WTC11 (cell line): ENCODE measurements at regions not wholly inside any gene's neighbourhood (a gene's known extent, or its start where the extent isn't known, plus 50 kb on each side); places are given as distances from the start of the nearest gene placed in this dataset.
"Not testable (repeated sequence)": the region's sequence is repeated elsewhere in the genome, so short reads cannot be mapped to it uniquely, and the experiment has no call there.

Experiments used
- ATAC-seq: fragments of 200-7000 bp; cut with Tn5 transposase; 2 replicates; pipeline ENCODE4 v1.10.0; 2021; ENCODE audit warnings: mild to moderate bottlenecking, moderate library complexity
- CTCF ChIA-PET: fragments of 300-600 bp; sonication (Branson Sonifier 250); formaldehyde crosslinking; loops from one replicate; lab custom pipeline; 2021; ENCODE audit warnings: antibody characterized with exemption; lab: Charles Lee
- POLR2A ChIA-PET: fragments of 350-600 bp; sonication (Branson Sonifier 250); formaldehyde crosslinking; loops from one replicate; lab custom pipeline; 2021; ENCODE audit warnings: antibody characterized with exemption; lab: Charles Lee
- DNase-seq: peaks from one replicate; pipeline ENCODE4 v3.0.0; 2021; ENCODE audit warnings: low spot score
- H3K27ac Mint-ChIP-seq: 2 replicates; pipeline ENCODE4 v1.8.0; 2021; ENCODE audit warnings: mixed read lengths
- H3K27me3 Mint-ChIP-seq: 2 replicates; pipeline ENCODE4 v1.8.0; 2021; ENCODE audit warnings: low read depth, mild to moderate bottlenecking, moderate library complexity, mixed read lengths
- H3K36me3 Mint-ChIP-seq: 2 replicates; pipeline ENCODE4 v1.8.0; 2021; ENCODE audit warnings: mixed read lengths
- H3K4me1 Mint-ChIP-seq: 2 replicates; pipeline ENCODE4 v1.8.0; 2022; ENCODE audit warnings: mixed read lengths
- H3K4me3 Mint-ChIP-seq: 2 replicates; pipeline ENCODE4 v1.8.0; 2021; ENCODE audit warnings: mild to moderate bottlenecking, moderate library complexity, mixed read lengths
- H3K9me3 Mint-ChIP-seq: 2 replicates; pipeline ENCODE4 v1.8.0; 2021; ENCODE audit warnings: mixed read lengths
- ATF2 ChIP-seq: sonication (generic); formaldehyde crosslinking; IDR thresholded peaks from 2 replicates; pipeline ENCODE4 v1.8.1; 2022; ENCODE audit warnings: low read depth, missing genetic modification reagents, borderline replicate concordance
- E2F4 ChIP-seq: sonication (generic); formaldehyde crosslinking; IDR thresholded peaks from 2 replicates; pipeline ENCODE4 v1.8.1; 2022; ENCODE audit warnings: low read depth, mild to moderate bottlenecking, moderate library complexity, missing genetic modification reagents, borderline replicate concordance
- E2F5 ChIP-seq: sonication (generic); formaldehyde crosslinking; IDR thresholded peaks from 2 replicates; pipeline ENCODE4 v1.8.1; 2022; ENCODE audit warnings: mild to moderate bottlenecking, moderate library complexity, missing genetic modification reagents
- FOXJ3 ChIP-seq: sonication (generic); formaldehyde crosslinking; IDR thresholded peaks from 2 replicates; pipeline ENCODE4 v1.9.0; 2021; ENCODE audit warnings: missing genetic modification reagents, mild to moderate bottlenecking, borderline replicate concordance
- FOXK1 ChIP-seq: sonication (generic); formaldehyde crosslinking; IDR thresholded peaks from 2 replicates; pipeline ENCODE4 v1.8.0; 2022; ENCODE audit warnings: mild to moderate bottlenecking, moderate library complexity, missing genetic modification reagents
- IRF2 ChIP-seq: sonication (generic); formaldehyde crosslinking; IDR thresholded peaks from 2 replicates; pipeline ENCODE4 v1.8.0; 2022; ENCODE audit warnings: low read depth, missing genetic modification reagents, borderline replicate concordance
- JAZF1 ChIP-seq: fragments of 250-450 bp; sonication (Bioruptor Pico); IDR thresholded peaks from 2 replicates; pipeline ENCODE4 v1.9.0; 2021; ENCODE audit warnings: moderate library complexity, mild to moderate bottlenecking, inconsistent platforms
- MXD4 ChIP-seq: fragments of 250-450 bp; sonication (Bioruptor Pico); IDR thresholded peaks from 2 replicates; pipeline ENCODE4 v1.8.0; 2021; ENCODE audit warnings: mild to moderate bottlenecking, moderate library complexity, borderline replicate concordance
- NFYB ChIP-seq: sonication (generic); formaldehyde crosslinking; conservative IDR thresholded peaks from 2 replicates; pipeline ENCODE4 v1.8.0; 2022; ENCODE audit warnings: low read depth, missing genetic modification reagents
- TCF7 ChIP-seq: sonication (generic); formaldehyde crosslinking; IDR thresholded peaks from 2 replicates; pipeline ENCODE4 v1.8.0; 2022; ENCODE audit warnings: mild to moderate bottlenecking, low read depth, missing genetic modification reagents, moderate library complexity
- TEAD1 ChIP-seq: sonication (generic); formaldehyde crosslinking; IDR thresholded peaks from 2 replicates; pipeline ENCODE4 v1.8.0; 2022; ENCODE audit warnings: mild to moderate bottlenecking, missing genetic modification reagents
- TP53 ChIP-seq: sonication (generic); formaldehyde crosslinking; IDR thresholded peaks from 2 replicates; pipeline ENCODE4 v1.8.1; 2023; ENCODE audit warnings: mild to moderate bottlenecking, missing genetic modification reagents
- USF2 ChIP-seq: sonication (generic); formaldehyde crosslinking; IDR thresholded peaks from 2 replicates; pipeline ENCODE4 v1.8.1; 2023; ENCODE audit warnings: mild to moderate bottlenecking, missing genetic modification reagents, moderate library complexity
- ZNF219 ChIP-seq: sonication (generic); formaldehyde crosslinking; IDR thresholded peaks from 2 replicates; pipeline ENCODE4 v1.8.0; 2023; ENCODE audit warnings: missing genetic modification reagents, mild to moderate bottlenecking, borderline replicate concordance
- TF ChIP-seq, protein P1 (sequence below): sonication (generic); formaldehyde crosslinking; IDR thresholded peaks from 2 replicates; pipeline ENCODE4 v1.8.1; 2023; ENCODE audit warnings: mild to moderate bottlenecking, moderate library complexity, missing genetic modification reagents
- TF ChIP-seq, protein P2 (sequence below): sonication (generic); formaldehyde crosslinking; IDR thresholded peaks from 2 replicates; pipeline ENCODE4 v1.8.1; 2022; ENCODE audit warnings: mild to moderate bottlenecking, missing genetic modification reagents, moderate library complexity, borderline replicate concordance
- TF ChIP-seq, protein P3 (sequence below): sonication (generic); formaldehyde crosslinking; IDR thresholded peaks from 2 replicates; pipeline ENCODE4 v1.8.0; 2023; ENCODE audit warnings: missing genetic modification reagents
- TF ChIP-seq, protein P4 (sequence below): fragments of 250-450 bp; sonication (Bioruptor Pico); IDR thresholded peaks from 2 replicates; pipeline ENCODE4 v1.9.0; 2021; ENCODE audit warnings: moderate library complexity, mild to moderate bottlenecking, inconsistent platforms, borderline replicate concordance

- H3K36me3 Mint-ChIP-seq: peaks cover 5% of the 10 kb centered on the region; the same call in 1 of the 2 replicates
- CTCF ChIA-PET: no interaction called here
- POLR2A ChIA-PET: no interaction called here
- ATAC-seq (no peak), DNase-seq (no peak)
- H3K27ac Mint-ChIP-seq: no peak overlapping the region
- H3K4me1 Mint-ChIP-seq: no peaks in the 10 kb centered on the region
- H3K4me3 Mint-ChIP-seq: no peak overlapping the region
- H3K9me3 Mint-ChIP-seq: peaks cover 18% of the 10 kb centered on the region
- TF ChIP-seq, protein P1, sequence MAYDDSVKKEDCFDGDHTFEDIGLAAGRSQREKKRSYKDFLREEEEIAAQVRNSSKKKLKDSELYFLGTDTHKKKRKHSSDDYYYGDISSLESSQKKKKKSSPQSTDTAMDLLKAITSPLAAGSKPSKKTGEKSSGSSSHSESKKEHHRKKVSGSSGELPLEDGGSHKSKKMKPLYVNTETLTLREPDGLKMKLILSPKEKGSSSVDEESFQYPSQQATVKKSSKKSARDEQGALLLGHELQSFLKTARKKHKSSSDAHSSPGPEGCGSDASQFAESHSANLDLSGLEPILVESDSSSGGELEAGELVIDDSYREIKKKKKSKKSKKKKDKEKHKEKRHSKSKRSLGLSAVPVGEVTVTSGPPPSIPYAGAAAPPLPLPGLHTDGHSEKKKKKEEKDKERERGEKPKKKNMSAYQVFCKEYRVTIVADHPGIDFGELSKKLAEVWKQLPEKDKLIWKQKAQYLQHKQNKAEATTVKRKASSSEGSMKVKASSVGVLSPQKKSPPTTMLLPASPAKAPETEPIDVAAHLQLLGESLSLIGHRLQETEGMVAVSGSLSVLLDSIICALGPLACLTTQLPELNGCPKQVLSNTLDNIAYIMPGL: no peak
- TF ChIP-seq, protein P2, sequence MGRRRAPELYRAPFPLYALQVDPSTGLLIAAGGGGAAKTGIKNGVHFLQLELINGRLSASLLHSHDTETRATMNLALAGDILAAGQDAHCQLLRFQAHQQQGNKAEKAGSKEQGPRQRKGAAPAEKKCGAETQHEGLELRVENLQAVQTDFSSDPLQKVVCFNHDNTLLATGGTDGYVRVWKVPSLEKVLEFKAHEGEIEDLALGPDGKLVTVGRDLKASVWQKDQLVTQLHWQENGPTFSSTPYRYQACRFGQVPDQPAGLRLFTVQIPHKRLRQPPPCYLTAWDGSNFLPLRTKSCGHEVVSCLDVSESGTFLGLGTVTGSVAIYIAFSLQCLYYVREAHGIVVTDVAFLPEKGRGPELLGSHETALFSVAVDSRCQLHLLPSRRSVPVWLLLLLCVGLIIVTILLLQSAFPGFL (CRISPR knock-in tag): no peak
- TF ChIP-seq FOXJ3 (no peak), TCF7 (CRISPR knock-in tag) (no peak), NFYB (no peak), MXD4 (CRISPR knock-in tag) (no peak), IRF2 (CRISPR knock-in tag) (no peak), E2F5 (CRISPR knock-in tag) (no peak), ZNF219 (CRISPR knock-in tag) (no peak), TEAD1 (CRISPR knock-in tag) (no peak), ATF2 (CRISPR knock-in tag) (no peak), FOXK1 (CRISPR knock-in tag) (no peak), USF2 (CRISPR knock-in tag) (no peak), TP53 (CRISPR knock-in tag) (no peak), JAZF1 (CRISPR knock-in tag) (no peak)
- TF ChIP-seq, protein P3, sequence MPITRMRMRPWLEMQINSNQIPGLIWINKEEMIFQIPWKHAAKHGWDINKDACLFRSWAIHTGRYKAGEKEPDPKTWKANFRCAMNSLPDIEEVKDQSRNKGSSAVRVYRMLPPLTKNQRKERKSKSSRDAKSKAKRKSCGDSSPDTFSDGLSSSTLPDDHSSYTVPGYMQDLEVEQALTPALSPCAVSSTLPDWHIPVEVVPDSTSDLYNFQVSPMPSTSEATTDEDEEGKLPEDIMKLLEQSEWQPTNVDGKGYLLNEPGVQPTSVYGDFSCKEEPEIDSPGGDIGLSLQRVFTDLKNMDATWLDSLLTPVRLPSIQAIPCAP (CRISPR knock-in tag): no peak
- TF ChIP-seq, all 79 proteins: peak for 0
- H3K27me3 Mint-ChIP-seq: no peaks in the 10 kb centered on the region; the same call in 1 of the 2 replicates
Observed at GRCh38 chr1:96220651-96221050, 500.9 kb upstream of the PTBP2 start.

GRCh38 chr1:96222701-96223100 lies 498.9 kb upstream of the PTBP2 start:
- ATAC-seq: no peak
- ChIA-PET POLR2A (no interaction called here), CTCF (no interaction called here)
- no peak overlapping the region for H3K4me3 Mint-ChIP-seq
- no peaks in the 10 kb centered on the region for H3K4me1 Mint-ChIP-seq
- DNase-seq: no peak
- no peaks in the 10 kb centered on the region; the same call in 1 of the 2 replicates for H3K27me3 Mint-ChIP-seq
- TF ChIP-seq, protein P4, sequence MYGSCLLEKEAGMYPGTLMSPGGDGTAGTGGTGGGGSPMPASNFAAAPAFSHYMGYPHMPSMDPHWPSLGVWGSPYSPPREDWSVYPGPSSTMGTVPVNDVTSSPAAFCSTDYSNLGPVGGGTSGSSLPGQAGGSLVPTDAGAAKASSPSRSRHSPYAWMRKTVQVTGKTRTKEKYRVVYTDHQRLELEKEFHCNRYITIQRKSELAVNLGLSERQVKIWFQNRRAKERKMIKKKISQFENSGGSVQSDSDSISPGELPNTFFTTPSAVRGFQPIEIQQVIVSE (CRISPR knock-in tag): no peak
- TF ChIP-seq E2F4: no peak
- peaks cover 5% of the 10 kb centered on the region; the same call in 1 of the 2 replicates for H3K36me3 Mint-ChIP-seq
- H3K9me3 Mint-ChIP-seq: peaks cover 18% of the 10 kb centered on the region
- no peak overlapping the region for H3K27ac Mint-ChIP-seq

DNA sequence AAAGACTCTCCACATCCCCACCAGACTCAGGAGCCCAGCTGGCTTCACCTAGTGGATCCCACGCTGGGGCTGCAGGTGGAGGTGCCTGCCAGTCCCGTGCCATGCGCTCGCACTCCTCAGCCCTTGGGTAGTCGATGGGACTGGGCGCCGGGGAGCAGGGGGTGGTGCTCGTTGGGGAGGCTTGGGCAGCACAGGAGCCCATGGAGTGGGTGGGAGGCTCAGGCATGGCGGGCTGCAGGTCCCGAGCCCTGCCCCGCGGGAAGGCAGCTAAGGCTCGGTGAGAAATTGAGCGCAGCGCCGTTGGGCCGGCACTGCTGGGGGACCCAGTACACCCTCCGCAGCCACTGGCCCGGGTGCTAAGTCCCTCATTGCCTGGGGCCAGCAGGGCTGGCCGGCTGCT lies 497.4 kb upstream of the PTBP2 start:
- peaks cover 18% of the 10 kb centered on the region for H3K9me3 Mint-ChIP-seq
- H3K27me3 Mint-ChIP-seq, DNase-seq, POLR2A ChIA-PET, H3K27ac Mint-ChIP-seq, CTCF ChIA-PET, H3K36me3 Mint-ChIP-seq, H3K4me1 Mint-ChIP-seq, ATAC-seq, H3K4me3 Mint-ChIP-seq: not testable (repeated sequence)
